GM19351 (cell line): ENCODE measurements at regions not wholly inside any gene's neighbourhood (a gene's known extent, or its start where the extent isn't known, plus 50 kb on each side); places are given as distances from the start of the nearest gene placed in this dataset.
"Not testable (repeated sequence)": the region's sequence is repeated elsewhere in the genome, so short reads cannot be mapped to it uniquely, and the experiment has no call there.

Source experiments
- ATAC-seq: cut with Tn5 transposase; IDR thresholded peaks from one replicate; pipeline ENCODE4 v1.9.1; 2021; ENCODE audit warnings: mild to moderate bottlenecking, moderate library complexity; ENCODE audit not compliant: unreplicated experiment

GRCh38 chr2:155913356-155913755, 419.2 kb downstream of the NR4A2 start:
- no peak for ATAC-seq

GRCh38 chr2:155908567-155908966, 424.0 kb downstream of the NR4A2 start:
- ATAC-seq = no peak

GRCh38 chr2:155907211-155907610, 425.3 kb downstream of the NR4A2 start:
- ATAC-seq = no peak

- no peak for ATAC-seq
Observed at GRCh38 chr2:155905657-155906056, 426.9 kb downstream of the NR4A2 start.

- ATAC-seq = no peak
Observed at GRCh38 chr2:155904720-155905119, 427.8 kb downstream of the NR4A2 start.

GRCh38 chr2:155902635-155903034, 429.9 kb downstream of the NR4A2 start:
- ATAC-seq = no peak

- ATAC-seq = no peak
Observed at GRCh38 chr2:155895016-155895415, 437.5 kb downstream of the NR4A2 start.

- ATAC-seq = not testable (repeated sequence)
Observed at GRCh38 chr2:155880382-155880781, 452.1 kb downstream of the NR4A2 start.

- not testable (repeated sequence) for ATAC-seq
Observed at GRCh38 chr2:155879900-155880299, 452.6 kb downstream of the NR4A2 start.

GRCh38 chr2:155872396-155872795, 460.1 kb downstream of the NR4A2 start:
- no peak for ATAC-seq

GRCh38 chr2:155871940-155872339, 460.6 kb downstream of the NR4A2 start:
- ATAC-seq = no peak

- no peak for ATAC-seq
Observed at GRCh38 chr2:155867564-155867963, 465.0 kb downstream of the NR4A2 start.

- no peak for ATAC-seq
Observed at GRCh38 chr2:155866477-155866876, 466.0 kb downstream of the NR4A2 start.

- no peak for ATAC-seq
Observed at GRCh38 chr2:155852156-155852555, 480.4 kb downstream of the NR4A2 start.

- no peak for ATAC-seq
Observed at GRCh38 chr2:155846259-155846658, 486.3 kb downstream of the NR4A2 start.

GRCh38 chr2:155844461-155844860, 488.1 kb downstream of the NR4A2 start:
- ATAC-seq = no peak

- ATAC-seq = no peak
Observed at GRCh38 chr2:155842103-155842502, 490.4 kb downstream of the NR4A2 start.

GRCh38 chr2:155841442-155841841, 491.1 kb downstream of the NR4A2 start:
- no peak for ATAC-seq

- ATAC-seq = no peak
Observed at GRCh38 chr2:155840661-155841060, 491.9 kb downstream of the NR4A2 start.

GRCh38 chr2:155839991-155840390, 492.5 kb downstream of the NR4A2 start:
- no peak for ATAC-seq

- ATAC-seq = no peak
Observed at GRCh38 chr2:155839436-155839835, 493.1 kb downstream of the NR4A2 start.

- no peak for ATAC-seq
Observed at GRCh38 chr2:155836439-155836838, 496.1 kb downstream of the NR4A2 start.

- no peak for ATAC-seq
Observed at GRCh38 chr2:155830817-155831579, 501.5 kb downstream of the NR4A2 start.
